WTC11 (cell line): ENCODE measurements at regions not wholly inside any gene's neighbourhood (a gene's known extent, or its start where the extent isn't known, plus 50 kb on each side); places are given as distances from the start of the nearest gene placed in this dataset.

Experiments
- ATAC-seq: fragments of 200-7000 bp; cut with Tn5 transposase; 2 replicates; pipeline ENCODE4 v1.10.0; 2021; ENCODE audit warnings: mild to moderate bottlenecking, moderate library complexity
- CTCF ChIA-PET: fragments of 300-600 bp; sonication (Branson Sonifier 250); formaldehyde crosslinking; loops from one replicate; lab custom pipeline; 2021; ENCODE audit warnings: antibody characterized with exemption; lab: Charles Lee
- POLR2A ChIA-PET: fragments of 350-600 bp; sonication (Branson Sonifier 250); formaldehyde crosslinking; loops from one replicate; lab custom pipeline; 2021; ENCODE audit warnings: antibody characterized with exemption; lab: Charles Lee
- DNase-seq: peaks from one replicate; pipeline ENCODE4 v3.0.0; 2021; ENCODE audit warnings: low spot score
- H3K27ac Mint-ChIP-seq: 2 replicates; pipeline ENCODE4 v1.8.0; 2021; ENCODE audit warnings: mixed read lengths
- H3K27me3 Mint-ChIP-seq: 2 replicates; pipeline ENCODE4 v1.8.0; 2021; ENCODE audit warnings: low read depth, mild to moderate bottlenecking, moderate library complexity, mixed read lengths
- H3K36me3 Mint-ChIP-seq: 2 replicates; pipeline ENCODE4 v1.8.0; 2021; ENCODE audit warnings: mixed read lengths
- H3K4me1 Mint-ChIP-seq: 2 replicates; pipeline ENCODE4 v1.8.0; 2022; ENCODE audit warnings: mixed read lengths
- H3K4me3 Mint-ChIP-seq: 2 replicates; pipeline ENCODE4 v1.8.0; 2021; ENCODE audit warnings: mild to moderate bottlenecking, moderate library complexity, mixed read lengths
- H3K9me3 Mint-ChIP-seq: 2 replicates; pipeline ENCODE4 v1.8.0; 2021; ENCODE audit warnings: mixed read lengths
- AFF4 ChIP-seq: sonication (generic); formaldehyde crosslinking; IDR thresholded peaks from 2 replicates; pipeline ENCODE4 v1.8.1; 2023; ENCODE audit warnings: mild to moderate bottlenecking, missing genetic modification reagents, borderline replicate concordance
- AR ChIP-seq: fragments of 250-450 bp; sonication (Bioruptor Pico); IDR thresholded peaks from 2 replicates; pipeline ENCODE4 v1.9.0; 2021; ENCODE audit warnings: mild to moderate bottlenecking
- CREM ChIP-seq: sonication (generic); formaldehyde crosslinking; IDR thresholded peaks from 2 replicates; pipeline ENCODE4 v1.8.1; 2022; ENCODE audit warnings: mild to moderate bottlenecking, missing genetic modification reagents, moderate library complexity
- ETV6 ChIP-seq: sonication (generic); formaldehyde crosslinking; IDR thresholded peaks from 2 replicates; pipeline ENCODE4 v1.8.1; 2022; ENCODE audit warnings: mild to moderate bottlenecking, missing genetic modification reagents
- FOXP4 ChIP-seq: sonication (generic); formaldehyde crosslinking; IDR thresholded peaks from 2 replicates; pipeline ENCODE4 v1.8.0; 2022; ENCODE audit warnings: mild to moderate bottlenecking, missing genetic modification reagents
- GTF2I ChIP-seq: fragments of 250-450 bp; sonication (Bioruptor Pico); conservative IDR thresholded peaks from 2 replicates; pipeline ENCODE4 v1.4.0; 2021; ENCODE audit warnings: mild to moderate bottlenecking
- HMGA2 ChIP-seq: fragments of 250-450 bp; sonication (Bioruptor Pico); IDR thresholded peaks from 2 replicates; pipeline ENCODE4 v1.4.0; 2021; ENCODE audit warnings: mild to moderate bottlenecking, moderate library complexity
- IRF2 ChIP-seq: sonication (generic); formaldehyde crosslinking; IDR thresholded peaks from 2 replicates; pipeline ENCODE4 v1.8.0; 2022; ENCODE audit warnings: low read depth, missing genetic modification reagents, borderline replicate concordance
- MAX ChIP-seq: sonication (generic); formaldehyde crosslinking; IDR thresholded peaks from 2 replicates; pipeline ENCODE4 v1.8.0; 2022; ENCODE audit warnings: mild to moderate bottlenecking, missing genetic modification reagents
- PREB ChIP-seq: sonication (generic); formaldehyde crosslinking; IDR thresholded peaks from 2 replicates; pipeline ENCODE4 v1.8.1; 2022; ENCODE audit warnings: mild to moderate bottlenecking, missing genetic modification reagents, moderate library complexity, borderline replicate concordance
- STAT6 ChIP-seq: sonication (generic); formaldehyde crosslinking; conservative IDR thresholded peaks from 2 replicates; pipeline ENCODE4 v1.8.1; 2023; ENCODE audit warnings: mild to moderate bottlenecking, low read depth, missing genetic modification reagents, moderate library complexity
- TCF7 ChIP-seq: sonication (generic); formaldehyde crosslinking; IDR thresholded peaks from 2 replicates; pipeline ENCODE4 v1.8.0; 2022; ENCODE audit warnings: mild to moderate bottlenecking, low read depth, missing genetic modification reagents, moderate library complexity
- TEAD4 ChIP-seq: sonication (generic); formaldehyde crosslinking; IDR thresholded peaks from 2 replicates; pipeline ENCODE4 v1.8.0; 2022; ENCODE audit warnings: mild to moderate bottlenecking, missing genetic modification reagents
- ZMAT4 ChIP-seq: fragments of 250-450 bp; sonication (Bioruptor Pico); IDR thresholded peaks from 2 replicates; pipeline ENCODE4 v1.9.0; 2021; ENCODE audit warnings: mild to moderate bottlenecking
- ZNF423 ChIP-seq: fragments of 250-450 bp; sonication (Bioruptor Pico); IDR thresholded peaks from 2 replicates; pipeline ENCODE4 v2.1.2; 2022; ENCODE audit warnings: mild to moderate bottlenecking, moderate library complexity
- ZNF532 ChIP-seq: fragments of 250-450 bp; sonication (Bioruptor Pico); IDR thresholded peaks from 2 replicates; pipeline ENCODE4 v1.9.0; 2021; ENCODE audit warnings: mild to moderate bottlenecking, borderline replicate concordance
- TF ChIP-seq, protein P1 (sequence below): sonication (generic); formaldehyde crosslinking; conservative IDR thresholded peaks from 2 replicates; pipeline ENCODE4 v1.8.1; 2022; ENCODE audit warnings: mild to moderate bottlenecking, missing genetic modification reagents

DNA sequence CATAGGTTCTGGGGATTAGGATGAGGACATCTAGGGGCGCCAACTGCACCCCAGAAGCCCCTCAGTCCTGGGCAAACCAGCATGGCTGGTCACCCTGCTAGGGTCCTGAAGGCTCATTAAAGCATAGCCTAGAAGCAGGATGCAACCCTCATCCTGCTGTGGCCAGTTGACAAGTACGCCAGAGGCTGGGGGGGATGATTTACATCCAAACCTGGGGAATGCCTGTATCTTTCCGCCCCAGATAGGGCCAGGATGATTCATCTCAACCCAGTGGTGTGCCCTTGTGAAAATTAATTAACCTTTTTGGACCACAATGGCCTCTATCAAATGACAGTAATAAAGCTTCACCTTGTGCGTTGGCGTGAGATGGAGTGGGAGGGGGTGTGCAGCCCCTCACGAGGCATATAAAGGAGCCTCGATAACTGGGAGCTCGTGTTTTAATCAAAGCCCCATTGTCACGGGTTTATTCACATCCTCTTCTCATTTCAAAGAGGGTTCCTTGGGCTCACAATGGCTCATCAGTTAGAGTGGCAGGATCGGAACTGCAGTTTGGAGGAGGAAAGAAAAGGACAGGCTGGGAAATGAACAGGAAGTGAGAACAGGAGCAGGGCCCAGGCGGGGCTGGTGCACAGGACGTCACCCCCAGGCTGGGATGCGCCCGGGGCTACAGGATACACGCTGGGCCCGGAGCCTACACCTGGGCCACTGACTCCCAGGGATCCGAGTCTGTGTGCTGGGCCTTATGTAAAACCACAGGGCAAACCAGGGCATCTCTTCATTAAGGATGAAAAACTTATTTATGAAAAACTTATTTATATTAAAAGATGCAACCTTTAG is 121.8 kb upstream of the PHACTR3 start (continued):
- TF ChIP-seq AR (no peak), HMGA2 (CRISPR knock-in tag) (no peak), TCF7 (no peak), CREM (no peak), ZNF423 (no peak), ZNF532 (CRISPR knock-in tag) (no peak), TEAD4 (CRISPR knock-in tag) (no peak), STAT6 (CRISPR knock-in tag) (no peak), IRF2 (CRISPR knock-in tag) (no peak), GTF2I (no peak)
- TF ChIP-seq, protein P1, sequence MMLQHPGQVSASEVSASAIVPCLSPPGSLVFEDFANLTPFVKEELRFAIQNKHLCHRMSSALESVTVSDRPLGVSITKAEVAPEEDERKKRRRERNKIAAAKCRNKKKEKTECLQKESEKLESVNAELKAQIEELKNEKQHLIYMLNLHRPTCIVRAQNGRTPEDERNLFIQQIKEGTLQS (CRISPR knock-in tag): no peak

GRCh38 chr20:59483481-59483880 is 120.9 kb upstream of the PHACTR3 start:
- POLR2A ChIA-PET: no interaction called here
- H3K27me3 Mint-ChIP-seq: no peaks in the 10 kb centered on the region; the same call in 1 of the 2 replicates
- H3K9me3 Mint-ChIP-seq: no peaks in the 10 kb centered on the region
- no peaks in the 10 kb centered on the region for H3K36me3 Mint-ChIP-seq
- CTCF ChIA-PET: interaction anchor here (0.7 to 1.9 kb wide), 2 partner anchors 12 to 632 kb away, joined by 3 to 4 read pairs; no protein-coding TSS in a partner anchor
- H3K27ac Mint-ChIP-seq: no peak overlapping the region
- no peak for ATAC-seq
- H3K4me1 Mint-ChIP-seq: peaks cover 2% of the 10 kb centered on the region
- H3K4me3 Mint-ChIP-seq: no peak overlapping the region
- DNase-seq: no peak
- TF ChIP-seq GTF2I (no peak), ZMAT4 (CRISPR knock-in tag) (no peak), AFF4 (CRISPR knock-in tag) (no peak), FOXP4 (CRISPR knock-in tag) (no peak), PREB (CRISPR knock-in tag) (no peak), MAX (CRISPR knock-in tag) (no peak), ETV6 (no peak)
